Gastroesophageal sphincter (tissue), 4 donors: ENCODE measurements at regions not wholly inside any gene's neighbourhood (a gene's known extent, or its start where the extent isn't known, plus 50 kb on each side); places are given as distances from the start of the nearest gene placed in this dataset.

ENCODE experiments used
- ATAC-seq: fragments of 150-250 bp; one replicate; pipeline ENCODE4 v1.9.1; 2016; ENCODE audit warnings: mild to moderate bottlenecking, moderate library complexity
- H3K27ac ChIP-seq, 4 donors: fragments of 200-600 bp; sonication (generic) in 3 of 4; 1 replicate in 3 of 4; 2 replicates in 1 of 4; pipeline ENCODE4 v1.5.1; 2016 to 2019
- H3K27me3 ChIP-seq: fragments of 200-600 bp; sonication (generic); one replicate; pipeline ENCODE4 v1.5.1; 2019
- H3K36me3 ChIP-seq, 2 donors: fragments of 200-600 bp; sonication (generic); one replicate each; pipeline ENCODE4 v1.5.1; 2019; ENCODE audit warnings: control low read depth in 1 of 2
- H3K4me1 ChIP-seq, 3 donors: fragments of 200-600 bp; sonication (generic); 1 replicate in 2 of 3; 2 replicates in 1 of 3; pipeline ENCODE4 v1.5.1; 2016 to 2019; ENCODE audit warnings: control low read depth in 2 of 3
- H3K4me3 ChIP-seq, 2 donors: fragments of 200-600 bp; sonication (generic); one replicate each; pipeline ENCODE4 v1.5.1; 2019; ENCODE audit warnings: mild to moderate bottlenecking in 1 of 2, moderate library complexity in 1 of 2
- H3K9me3 ChIP-seq, 3 donors: fragments of 200-600 bp; sonication (generic); one replicate each; pipeline ENCODE4 v1.5.1; 2017 to 2019; ENCODE audit warnings: control low read depth in 2 of 3
- EP300 ChIP-seq: sonication (generic); formaldehyde crosslinking; IDR thresholded peaks from one replicate; pipeline ENCODE4 v1.6.1; 2017; ENCODE audit warnings: antibody characterized with exemption, mild to moderate bottlenecking
- POLR2A ChIP-seq, 2 donors: fragments of 450-650 bp; IDR thresholded peaks; one replicate each; pipeline ENCODE4 v1.6.1; 2017; ENCODE audit warnings: antibody characterized with exemption in 2 of 2, mild to moderate bottlenecking in 2 of 2, moderate library complexity in 1 of 2
- POLR2AphosphoS5 ChIP-seq: sonication (generic); formaldehyde crosslinking; IDR thresholded peaks from one replicate; pipeline ENCODE4 v1.6.1; 2017; ENCODE audit warnings: antibody characterized with exemption
- whole genome bisulfite sequencing, 2 donors: methylation state at CpG; one replicate each; pipeline ENCODE4 v1.1.5; 2018; ENCODE audit warnings: low coverage in 1 of 2; 5-methylcytosine and 5-hydroxymethylcytosine counted together
- TF ChIP-seq, protein P1 (sequence below), 4 experiments: fragments of 200-600 bp in 2 of 4; fragments of 450-650 bp in 2 of 4; sonication (generic) in 1 of 4; IDR thresholded peaks; one replicate each; pipeline ENCODE4 v1.5.1; 2017 to 2019; ENCODE audit warnings: antibody characterized with exemption in 4 of 4, mild to moderate bottlenecking in 2 of 4, moderate library complexity in 2 of 4

DNA sequence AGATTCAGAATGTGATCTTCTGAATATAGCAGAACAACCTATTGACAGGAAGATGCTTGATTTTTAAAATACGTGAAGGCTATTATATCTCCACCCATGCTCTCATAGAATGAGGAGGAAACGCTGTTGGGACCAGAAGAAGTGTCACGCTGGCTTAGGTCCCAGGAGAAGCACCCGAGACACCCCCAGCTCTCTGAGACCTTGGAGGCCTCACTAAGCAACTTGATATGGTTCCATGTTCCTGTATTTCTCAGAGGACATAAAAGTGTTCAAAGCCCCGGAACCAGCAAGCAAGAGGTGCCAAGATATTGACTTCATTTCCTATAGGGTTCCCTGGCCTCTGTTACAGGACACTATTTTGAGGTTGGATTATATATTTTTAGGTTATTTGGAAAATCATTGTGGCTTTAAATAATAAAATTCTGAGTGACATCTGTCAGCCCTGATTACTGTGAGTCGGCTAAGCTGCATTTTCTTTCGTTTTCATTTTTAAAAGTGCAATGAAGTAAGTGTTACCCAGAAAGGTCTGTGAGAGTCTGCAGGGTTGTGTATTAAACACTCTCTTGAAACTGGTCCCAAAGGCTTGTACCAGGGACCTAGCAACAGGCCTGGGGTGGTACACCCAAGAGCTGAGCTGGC is 400.0 kb downstream of the SOX9 start:
- Histone ChIP-seq H3K36me3 (no peaks in the 10 kb centered on the region), H3K9me3 (no peaks in the 10 kb centered on the region), H3K4me1 (peaks cover 0 to 3% (median 0%) of the 10 kb centered on the region in 3 donors), H3K4me3 (no peak overlapping the region), H3K27me3 (peaks cover 30% of the 10 kb centered on the region), H3K27ac (no peak overlapping the region)
- TF ChIP-seq, protein P1, sequence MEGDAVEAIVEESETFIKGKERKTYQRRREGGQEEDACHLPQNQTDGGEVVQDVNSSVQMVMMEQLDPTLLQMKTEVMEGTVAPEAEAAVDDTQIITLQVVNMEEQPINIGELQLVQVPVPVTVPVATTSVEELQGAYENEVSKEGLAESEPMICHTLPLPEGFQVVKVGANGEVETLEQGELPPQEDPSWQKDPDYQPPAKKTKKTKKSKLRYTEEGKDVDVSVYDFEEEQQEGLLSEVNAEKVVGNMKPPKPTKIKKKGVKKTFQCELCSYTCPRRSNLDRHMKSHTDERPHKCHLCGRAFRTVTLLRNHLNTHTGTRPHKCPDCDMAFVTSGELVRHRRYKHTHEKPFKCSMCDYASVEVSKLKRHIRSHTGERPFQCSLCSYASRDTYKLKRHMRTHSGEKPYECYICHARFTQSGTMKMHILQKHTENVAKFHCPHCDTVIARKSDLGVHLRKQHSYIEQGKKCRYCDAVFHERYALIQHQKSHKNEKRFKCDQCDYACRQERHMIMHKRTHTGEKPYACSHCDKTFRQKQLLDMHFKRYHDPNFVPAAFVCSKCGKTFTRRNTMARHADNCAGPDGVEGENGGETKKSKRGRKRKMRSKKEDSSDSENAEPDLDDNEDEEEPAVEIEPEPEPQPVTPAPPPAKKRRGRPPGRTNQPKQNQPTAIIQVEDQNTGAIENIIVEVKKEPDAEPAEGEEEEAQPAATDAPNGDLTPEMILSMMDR (IDR thresholded peaks at IDR 0.05): no peak
- no peak for TF ChIP-seq POLR2AphosphoS5
- no peak for TF ChIP-seq EP300
- no peak for TF ChIP-seq POLR2A (IDR thresholded peaks at IDR 0.05)
- ATAC-seq: no peak
- WGBS, 2 donors: 87 to 90% methylated on average over 3 to 5 of the region's 7 CpGs

GRCh38 chr17:72523491-72523890 is 402.7 kb downstream of the SOX9 start:
- Histone ChIP-seq H3K36me3 (no peaks in the 10 kb centered on the region), H3K9me3 (no peaks in the 10 kb centered on the region), H3K27ac (no peak overlapping the region), H3K4me3 (no peak overlapping the region), H3K4me1 (no peaks in the 10 kb centered on the region), H3K27me3 (peaks cover 38% of the 10 kb centered on the region)
- no peak for ATAC-seq
- TF ChIP-seq EP300: no peak
- TF ChIP-seq POLR2A (IDR thresholded peaks at IDR 0.05): no peak
- TF ChIP-seq POLR2AphosphoS5: no peak
- TF ChIP-seq, protein P1 (IDR thresholded peaks at IDR 0.05): no peak
- 59 to 69% methylated on average over 5 of the region's 5 CpGs for WGBS, 2 donors

GRCh38 chr17:72525225-72526015 is 404.6 kb downstream of the SOX9 start:
- ATAC-seq: no peak
- no peaks in the 10 kb centered on the region for H3K36me3 ChIP-seq
- H3K27me3 ChIP-seq: peaks cover 26% of the 10 kb centered on the region
- H3K4me3 ChIP-seq: no peak overlapping the region
- 36 to 47% methylated on average over 5 of the region's 5 CpGs for WGBS, 2 donors
- TF ChIP-seq EP300: no peak
- TF ChIP-seq, protein P1 (IDR thresholded peaks at IDR 0.05): no peak
- no peak for TF ChIP-seq POLR2A (IDR thresholded peaks at IDR 0.05)
- no peak for TF ChIP-seq POLR2AphosphoS5
- no peaks in the 10 kb centered on the region for H3K9me3 ChIP-seq
- no peaks in the 10 kb centered on the region for H3K4me1 ChIP-seq
- no peak overlapping the region for H3K27ac ChIP-seq

DNA sequence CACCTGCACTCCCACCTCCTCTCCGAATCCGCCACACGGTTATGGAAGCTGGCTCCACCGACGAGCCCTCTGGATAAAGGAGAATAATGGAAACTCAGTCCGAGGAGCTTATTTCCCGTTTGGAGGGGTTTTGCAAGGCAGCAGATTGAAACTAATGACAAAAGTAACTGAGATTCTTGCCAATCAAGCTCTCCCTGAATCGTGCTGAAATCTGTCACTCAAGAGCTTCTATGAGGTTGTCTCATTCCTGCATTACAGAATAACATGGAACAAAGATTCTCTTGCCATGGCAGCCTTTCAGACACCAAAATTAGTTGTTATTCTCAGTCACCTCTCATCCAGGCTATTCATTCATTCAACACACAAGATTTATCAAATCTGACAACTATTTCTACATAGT is 405.9 kb downstream of the SOX9 start:
- no peak overlapping the region for H3K27ac ChIP-seq
- H3K4me1 ChIP-seq: no peaks in the 10 kb centered on the region
- 81 to 85% methylated on average over 8 of the region's 8 CpGs for WGBS, 2 donors
- H3K36me3 ChIP-seq: no peaks in the 10 kb centered on the region
- H3K27me3 ChIP-seq: peaks cover 18% of the 10 kb centered on the region
- no peak overlapping the region for H3K4me3 ChIP-seq
- no peaks in the 10 kb centered on the region for H3K9me3 ChIP-seq
- TF ChIP-seq POLR2A (IDR thresholded peaks at IDR 0.05) (no peak), EP300 (no peak)
- TF ChIP-seq, protein P1 (IDR thresholded peaks at IDR 0.05): no peak
- ATAC-seq: no peak

DNA sequence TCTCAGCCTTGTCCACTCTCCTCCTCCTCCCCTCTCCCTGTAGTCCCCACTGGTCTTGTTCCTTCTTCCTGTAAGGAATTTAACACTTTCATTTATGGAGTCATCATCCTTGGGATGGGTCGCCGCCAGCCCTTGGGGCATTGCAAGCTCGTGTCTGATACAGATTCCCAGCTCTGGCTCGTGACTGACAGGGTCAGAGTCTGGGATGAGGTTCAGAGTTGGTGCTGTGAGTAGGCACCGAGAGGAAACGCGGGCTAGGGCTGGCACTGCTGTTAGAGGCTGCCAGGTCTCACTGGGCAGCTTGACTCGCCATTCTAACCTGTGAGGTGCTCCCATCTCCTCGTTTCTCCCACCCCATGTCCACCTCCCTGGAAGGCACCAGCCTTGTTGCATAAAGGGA is 407.0 kb downstream of the SOX9 start:
- TF ChIP-seq, protein P1 (IDR thresholded peaks at IDR 0.05): no peak
- TF ChIP-seq POLR2AphosphoS5: no peak
- no peak for TF ChIP-seq EP300
- TF ChIP-seq POLR2A (IDR thresholded peaks at IDR 0.05): no peak
- H3K4me1 ChIP-seq: no peaks in the 10 kb centered on the region
- WGBS, 2 donors: 100% methylated on average over 1 to 6 of the region's 9 CpGs
- peaks cover 18% of the 10 kb centered on the region for H3K27me3 ChIP-seq
- H3K4me3 ChIP-seq: no peak overlapping the region
- no peak for ATAC-seq
- H3K9me3 ChIP-seq: no peaks in the 10 kb centered on the region
- no peak overlapping the region for H3K27ac ChIP-seq
- H3K36me3 ChIP-seq: no peaks in the 10 kb centered on the region
